Ovary (tissue), 7 donors: ENCODE measurements at regions not wholly inside any gene's neighbourhood (a gene's known extent, or its start where the extent isn't known, plus 50 kb on each side); places are given as distances from the start of the nearest gene placed in this dataset.

ENCODE experiments used
- DNase-seq, 5 donors: peaks; one replicate each; pipeline ENCODE4 v3.0.0-alpha.2; 2019 to 2020
- H3K27ac ChIP-seq, 2 donors: fragments of 200-600 bp; one replicate each; pipeline versions ENCODE4 v1.5.1 to v1.8.0; 2019 to 2022
- H3K27me3 ChIP-seq: fragments of 200-600 bp; one replicate; pipeline ENCODE4 v1.8.0; 2022
- H3K36me3 ChIP-seq: fragments of 200-600 bp; sonication (generic); one replicate; pipeline ENCODE4 v1.5.1; 2019
- H3K4me1 ChIP-seq: one replicate; pipeline ENCODE4 v1.8.1; 2013; ENCODE audit warnings: mild to moderate bottlenecking, moderate library complexity; ENCODE audit not compliant: insufficient read depth
- H3K4me3 ChIP-seq: fragments of 200-600 bp; sonication (generic); one replicate; pipeline ENCODE4 v1.5.1; 2017
- H3K9me3 ChIP-seq, 2 donors: fragments of 200-600 bp in 1 of 2; sonication (generic) in 1 of 2; one replicate each; pipeline versions ENCODE4 v1.5.1 to v1.8.1; 2013 to 2019; ENCODE audit warnings: mild to moderate bottlenecking in 1 of 2, moderate library complexity in 1 of 2
- EP300 ChIP-seq: sonication (generic); formaldehyde crosslinking; IDR thresholded peaks from one replicate; pipeline ENCODE4 v1.6.1; 2017; ENCODE audit warnings: antibody characterized with exemption
- POLR2A ChIP-seq: fragments of 450-650 bp; IDR thresholded peaks from one replicate; pipeline ENCODE4 v1.6.1; 2017; ENCODE audit warnings: antibody characterized with exemption, mild to moderate bottlenecking, moderate library complexity
- WGBS, 3 donors: extraction: QIAGEN DNeasy Blood & Tissue Kit in 1 of 3; methylation state at CpG; one replicate each; pipeline versions ENCODE4 v1.1.5 to v1.1.7; 2013 to 2017; 5-methylcytosine and 5-hydroxymethylcytosine counted together
- intact Hi-C, 4 donors: fragments of 100-400 bp; cut with DNase I; formaldehyde crosslinking; loops; one replicate each; pipeline versions ENCODE4 v1.11.0 to v1.15.1; 2022 to 2023
- TF ChIP-seq, protein P1 (sequence below), 3 donors: fragments of 450-650 bp in 2 of 3; fragments of 200-600 bp in 1 of 3; IDR thresholded peaks; one replicate each; pipeline versions ENCODE4 v1.5.1 to v1.8.0; 2016 to 2022; ENCODE audit warnings: antibody characterized with exemption in 3 of 3, mild to moderate bottlenecking in 1 of 3
- donor health status: DM: no; HTN: no; CAD: no; lungs with moderate emphysema.
- donor health status: DM: no; HTN: no; CAD: no.
- donor health status: Bipolar disorder and iron deficiency.
- donor health status: DM: no; HTN: no; CAD: no.
- donor health status: DM: yes; HTN: yes; CAD: no.

DNA sequence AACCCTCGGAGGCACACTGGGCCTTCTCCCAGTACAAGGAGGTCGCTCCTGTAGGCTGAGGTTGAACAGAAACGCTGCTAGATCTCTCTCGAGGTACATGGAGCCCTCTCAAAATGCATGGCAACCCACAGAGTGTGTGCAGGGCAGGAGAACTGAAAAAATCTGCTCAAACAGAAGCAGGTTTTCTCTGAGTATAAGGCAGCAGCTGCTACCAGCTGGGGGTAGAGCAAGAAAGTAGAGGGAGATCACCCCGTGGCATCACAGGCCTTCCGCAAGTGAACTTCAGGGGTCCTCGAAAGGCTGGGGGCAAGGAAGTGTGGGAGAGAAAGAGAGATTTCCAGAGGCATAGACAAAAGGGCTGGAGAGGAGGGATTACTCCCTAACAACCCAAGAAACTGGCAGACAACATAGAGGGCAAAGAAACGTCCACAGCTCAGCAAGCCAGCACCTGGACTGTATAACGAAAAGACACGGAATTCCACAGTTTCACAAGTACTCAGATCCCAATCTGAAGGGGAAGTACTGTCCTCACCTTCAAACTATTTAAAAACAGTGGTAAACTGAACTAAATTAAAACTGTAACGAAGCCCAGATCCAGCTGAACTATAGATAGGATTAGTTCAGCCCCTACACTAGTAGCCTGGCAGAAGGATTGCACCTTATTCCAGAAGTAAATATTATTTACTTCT is 299.2 kb downstream of the IPMK start:
- 62 to 74% (median 72%) methylated on average over 11 of the region's 11 CpGs for WGBS, 3 donors
- no peak for DNase-seq
- no peaks in the 10 kb centered on the region for H3K9me3 ChIP-seq
- H3K27ac ChIP-seq: no peak overlapping the region
- intact Hi-C loops: no loop called here
- H3K36me3 ChIP-seq: no peaks in the 10 kb centered on the region
- no peaks in the 10 kb centered on the region for H3K4me1 ChIP-seq
- no peak overlapping the region for H3K4me3 ChIP-seq
- no peaks in the 10 kb centered on the region for H3K27me3 ChIP-seq
- no peak for TF ChIP-seq POLR2A
- TF ChIP-seq, protein P1, sequence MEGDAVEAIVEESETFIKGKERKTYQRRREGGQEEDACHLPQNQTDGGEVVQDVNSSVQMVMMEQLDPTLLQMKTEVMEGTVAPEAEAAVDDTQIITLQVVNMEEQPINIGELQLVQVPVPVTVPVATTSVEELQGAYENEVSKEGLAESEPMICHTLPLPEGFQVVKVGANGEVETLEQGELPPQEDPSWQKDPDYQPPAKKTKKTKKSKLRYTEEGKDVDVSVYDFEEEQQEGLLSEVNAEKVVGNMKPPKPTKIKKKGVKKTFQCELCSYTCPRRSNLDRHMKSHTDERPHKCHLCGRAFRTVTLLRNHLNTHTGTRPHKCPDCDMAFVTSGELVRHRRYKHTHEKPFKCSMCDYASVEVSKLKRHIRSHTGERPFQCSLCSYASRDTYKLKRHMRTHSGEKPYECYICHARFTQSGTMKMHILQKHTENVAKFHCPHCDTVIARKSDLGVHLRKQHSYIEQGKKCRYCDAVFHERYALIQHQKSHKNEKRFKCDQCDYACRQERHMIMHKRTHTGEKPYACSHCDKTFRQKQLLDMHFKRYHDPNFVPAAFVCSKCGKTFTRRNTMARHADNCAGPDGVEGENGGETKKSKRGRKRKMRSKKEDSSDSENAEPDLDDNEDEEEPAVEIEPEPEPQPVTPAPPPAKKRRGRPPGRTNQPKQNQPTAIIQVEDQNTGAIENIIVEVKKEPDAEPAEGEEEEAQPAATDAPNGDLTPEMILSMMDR (IDR thresholded peaks at IDR 0.05): no peak

DNA sequence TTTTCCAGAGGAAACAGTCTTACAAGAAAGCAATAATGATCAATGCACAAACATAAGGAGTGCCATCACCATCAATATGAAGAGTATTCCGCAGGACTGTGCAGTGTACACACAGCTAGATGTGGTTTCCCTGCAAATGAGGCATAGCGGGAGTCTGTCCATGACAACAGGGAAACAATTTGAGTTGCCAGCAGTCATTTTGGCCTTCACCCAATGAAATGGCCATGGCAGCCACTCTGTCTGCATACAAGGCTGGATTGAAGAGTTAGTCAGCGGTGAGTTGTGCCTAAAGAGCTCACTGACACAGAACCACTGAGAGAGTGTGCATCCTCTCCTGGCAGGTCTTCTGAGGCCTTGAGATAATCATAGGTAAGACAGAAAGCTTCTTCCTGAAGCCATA is 303.3 kb downstream of the IPMK start:
- no peaks in the 10 kb centered on the region for H3K36me3 ChIP-seq
- WGBS, 3 donors: 81 to 90% (median 84%) methylated on average over 3 of the region's 3 CpGs
- no peaks in the 10 kb centered on the region for H3K4me1 ChIP-seq
- no peak overlapping the region for H3K27ac ChIP-seq
- intact Hi-C loops: no loop called here
- no peak for DNase-seq
- no peaks in the 10 kb centered on the region for H3K27me3 ChIP-seq
- H3K9me3 ChIP-seq: no peaks in the 10 kb centered on the region
- no peak overlapping the region for H3K4me3 ChIP-seq
- TF ChIP-seq EP300: no peak
- TF ChIP-seq, protein P1 (IDR thresholded peaks at IDR 0.05): no peak
- TF ChIP-seq POLR2A: no peak

DNA sequence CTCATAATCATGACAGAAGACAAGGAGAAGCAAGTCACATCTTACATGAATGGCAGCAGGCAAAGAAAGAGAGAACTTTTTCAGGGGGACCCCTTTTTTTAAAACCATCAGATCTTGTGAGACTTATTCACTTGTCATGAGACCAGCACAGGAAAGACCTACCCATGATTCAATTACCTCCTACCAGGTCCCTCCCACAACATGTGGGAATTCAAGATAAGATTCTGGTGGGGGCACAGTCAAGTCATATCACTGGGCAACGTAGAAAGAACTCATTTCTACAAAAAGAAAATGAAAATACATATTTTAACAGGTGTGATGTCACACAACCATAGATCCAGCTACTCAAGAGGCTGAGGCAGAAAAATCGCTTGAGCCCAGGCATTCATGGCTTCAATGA is 304.1 kb downstream of the IPMK start:
- intact Hi-C loops: no loop called here
- DNase-seq: no peak
- no peaks in the 10 kb centered on the region for H3K27me3 ChIP-seq

DNA sequence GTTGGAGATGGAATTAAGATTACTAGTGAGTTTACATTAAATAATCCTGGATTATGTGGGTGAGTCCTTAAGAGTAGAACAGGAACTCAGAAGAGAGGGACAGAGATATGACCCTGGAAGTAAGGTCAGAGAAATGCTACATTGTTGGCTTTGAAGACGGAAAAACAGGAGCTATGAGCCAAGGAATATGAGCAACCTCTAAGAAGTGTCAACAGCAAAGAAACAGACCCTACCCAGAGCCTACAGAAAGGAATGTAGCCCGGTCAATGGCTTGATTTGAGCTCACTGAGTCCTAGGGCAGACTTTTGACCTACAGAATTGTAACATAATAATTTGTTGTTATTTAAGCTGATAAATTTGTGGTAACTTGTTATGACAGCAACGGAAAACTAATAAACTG is 304.9 kb downstream of the IPMK start:
- no peak overlapping the region for H3K27ac ChIP-seq
- intact Hi-C loops: no loop called here
- WGBS, 3 donors: 66 to 77% (median 70%) methylated on average over 3 of the region's 3 CpGs
- no peaks in the 10 kb centered on the region for H3K27me3 ChIP-seq
- H3K4me3 ChIP-seq: no peak overlapping the region
- H3K9me3 ChIP-seq: no peaks in the 10 kb centered on the region
- DNase-seq: no peak
- no peaks in the 10 kb centered on the region for H3K4me1 ChIP-seq
- H3K36me3 ChIP-seq: no peaks in the 10 kb centered on the region
- TF ChIP-seq POLR2A: no peak

More for the DNA sequence above, 304.1 kb downstream of the IPMK start:
- Histone ChIP-seq H3K4me3 (no peak overlapping the region), H3K36me3 (no peaks in the 10 kb centered on the region), H3K4me1 (no peaks in the 10 kb centered on the region), H3K27ac (no peak overlapping the region), H3K9me3 (no peaks in the 10 kb centered on the region)
- TF ChIP-seq, protein P1 (IDR thresholded peaks at IDR 0.05): no peak
- TF ChIP-seq EP300 (no peak), POLR2A (no peak)
- WGBS, 3 donors: 52 to 61% (median 61%) methylated on average over 2 of the region's 2 CpGs

DNA sequence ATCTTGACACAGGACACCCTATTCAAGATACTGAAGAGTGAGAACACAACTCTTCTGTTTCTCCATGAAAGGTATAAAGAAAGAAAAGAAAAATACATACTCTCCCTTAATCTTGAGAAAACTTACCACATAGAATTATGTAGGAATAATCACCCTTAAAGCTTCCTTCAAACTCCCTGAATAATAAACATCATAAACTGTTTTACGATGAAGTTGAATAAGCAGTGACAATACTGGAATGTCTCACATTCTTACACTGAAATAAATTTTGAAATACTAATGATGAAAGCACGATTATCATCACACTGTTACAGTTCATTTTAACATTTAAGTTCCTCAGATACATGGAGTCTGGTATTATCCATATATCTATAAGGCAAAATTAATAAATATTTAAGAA is 306.2 kb downstream of the IPMK start:
- TF ChIP-seq, protein P1 (IDR thresholded peaks at IDR 0.05): no peak
- TF ChIP-seq EP300 (no peak), POLR2A (no peak)
- Histone ChIP-seq H3K36me3 (no peaks in the 10 kb centered on the region), H3K27ac (no peak overlapping the region), H3K4me3 (no peak overlapping the region), H3K9me3 (no peaks in the 10 kb centered on the region), H3K4me1 (no peaks in the 10 kb centered on the region), H3K27me3 (no peaks in the 10 kb centered on the region)
- no peak for DNase-seq
- WGBS, 3 donors: 77 to 80% (median 79%) methylated on average over 2 of the region's 2 CpGs
- intact Hi-C loops: no loop called here
